ENCODE measurements at regions not wholly inside any gene's neighbourhood (a gene's known extent, or its start where the extent isn't known, plus 50 kb on each side); places are given as distances from the start of the nearest gene placed in this dataset.
"Not testable (repeated sequence)": the region's sequence is repeated elsewhere in the genome, so short reads cannot be mapped to it uniquely, and the experiment has no call there.

- TF ChIP-seq, protein P1, sequence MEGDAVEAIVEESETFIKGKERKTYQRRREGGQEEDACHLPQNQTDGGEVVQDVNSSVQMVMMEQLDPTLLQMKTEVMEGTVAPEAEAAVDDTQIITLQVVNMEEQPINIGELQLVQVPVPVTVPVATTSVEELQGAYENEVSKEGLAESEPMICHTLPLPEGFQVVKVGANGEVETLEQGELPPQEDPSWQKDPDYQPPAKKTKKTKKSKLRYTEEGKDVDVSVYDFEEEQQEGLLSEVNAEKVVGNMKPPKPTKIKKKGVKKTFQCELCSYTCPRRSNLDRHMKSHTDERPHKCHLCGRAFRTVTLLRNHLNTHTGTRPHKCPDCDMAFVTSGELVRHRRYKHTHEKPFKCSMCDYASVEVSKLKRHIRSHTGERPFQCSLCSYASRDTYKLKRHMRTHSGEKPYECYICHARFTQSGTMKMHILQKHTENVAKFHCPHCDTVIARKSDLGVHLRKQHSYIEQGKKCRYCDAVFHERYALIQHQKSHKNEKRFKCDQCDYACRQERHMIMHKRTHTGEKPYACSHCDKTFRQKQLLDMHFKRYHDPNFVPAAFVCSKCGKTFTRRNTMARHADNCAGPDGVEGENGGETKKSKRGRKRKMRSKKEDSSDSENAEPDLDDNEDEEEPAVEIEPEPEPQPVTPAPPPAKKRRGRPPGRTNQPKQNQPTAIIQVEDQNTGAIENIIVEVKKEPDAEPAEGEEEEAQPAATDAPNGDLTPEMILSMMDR (IDR thresholded peaks at IDR 0.05), result not testable (repeated sequence)
- not testable (repeated sequence) for TF ChIP-seq POLR2A (IDR thresholded peaks at IDR 0.05)
Measured at GRCh38 chr3:165572566-165572965, 264.7 kb downstream of the BCHE start.
